ENCODE measurements at regions not wholly inside any gene's neighbourhood (a gene's known extent, or its start where the extent isn't known, plus 50 kb on each side); places are given as distances from the start of the nearest gene placed in this dataset.

- TF ChIP-seq CTCF (IDR thresholded peaks at IDR 0.05; ENCODE audit: insufficient read depth, low read length, poor library complexity, severe bottlenecking) (no peak), EZH2phosphoT487 (conservative IDR thresholded peaks at IDR 0.05; ENCODE audit: low read length) (no peak)
These were observed 1001.9 kb upstream of the SORCS1 start for GRCh38 chr10:108166401-108166800.
